ENCODE measurements at regions not wholly inside any gene's neighbourhood (a gene's known extent, or its start where the extent isn't known, plus 50 kb on each side); places are given as distances from the start of the nearest gene placed in this dataset.

GRCh38 chr12:91397866-91398532 is 215.4 kb upstream of the DCN start:
- Mint-ChIP-seq H3K9me3 (no peaks in the 10 kb centered on the region), H3K4me3 (no peak overlapping the region), H3K27me3 (peaks cover 0 to 3% of the 10 kb centered on the region in 2 donors), H3K27ac (no peak overlapping the region), H3K36me3 (no peaks in the 10 kb centered on the region), H3K4me1 (no peaks in the 10 kb centered on the region)
- no CpG with 5 or more reads among the region's 4 CpGs for WGBS (ENCODE audit: insufficient coverage)
- no peaks in the 10 kb centered on the region for H3K36me3 ChIP-seq (ENCODE audit: control insufficient read depth in 2 of 2, extremely low read depth in 1 of 2, insufficient read depth in 1 of 2, low read length in 1 of 2)
- ATAC-seq (replicated peaks in 1 of 4): no peak
- H3K27me3 ChIP-seq (replicated peaks in 1 of 2; ENCODE audit: control insufficient read depth in 2 of 2, extremely low read depth in 1 of 2, insufficient read depth in 2 of 2, low read length in 1 of 2): peaks cover 0 to 3% of the 10 kb centered on the region in 2 experiments
- POLR2A ChIA-PET: interaction anchor here in 1 of 2 donors (0.6 kb wide), 1 partner anchor 755 kb away, joined by 4 read pairs; no protein-coding TSS in a partner anchor
- H3K4me3 ChIP-seq (ENCODE audit: control insufficient read depth in 1 of 2, extremely low read depth in 1 of 2, low read length in 1 of 2): no peak overlapping the region
- H3K27ac ChIP-seq (ENCODE audit: low read length): no peak overlapping the region
- no peaks in the 10 kb centered on the region for H3K4me1 ChIP-seq (ENCODE audit: control insufficient read depth in 1 of 2, extremely low read depth in 1 of 2, insufficient read depth in 2 of 2, low read length in 2 of 2)
- DNase-seq: no peak
- CTCF ChIA-PET: interaction anchor here in 1 of 2 donors (0.6 kb wide), 1 partner anchor 46 kb away, joined by 6 read pairs; no protein-coding TSS in a partner anchor
- no peaks in the 10 kb centered on the region for H3K9me3 ChIP-seq

GRCh38 chr12:91396293-91396692 is 213.7 kb upstream of the DCN start:
- Histone ChIP-seq H3K4me1 (ENCODE audit: control insufficient read depth in 1 of 2, extremely low read depth in 1 of 2, insufficient read depth in 2 of 2, low read length in 2 of 2) (no peaks in the 10 kb centered on the region), H3K9me3 (no peaks in the 10 kb centered on the region), H3K36me3 (ENCODE audit: control insufficient read depth in 2 of 2, extremely low read depth in 1 of 2, insufficient read depth in 1 of 2, low read length in 1 of 2) (no peaks in the 10 kb centered on the region), H3K27ac (ENCODE audit: low read length) (no peak overlapping the region), H3K27me3 (replicated peaks in 1 of 2; ENCODE audit: control insufficient read depth in 2 of 2, extremely low read depth in 1 of 2, insufficient read depth in 2 of 2, low read length in 1 of 2) (peaks cover 0 to 3% of the 10 kb centered on the region in 2 experiments), H3K4me3 (ENCODE audit: control insufficient read depth in 1 of 2, extremely low read depth in 1 of 2, low read length in 1 of 2) (no peak overlapping the region)
- ChIA-PET CTCF (interaction anchor here in 1 of 2 donors (1.4 kb wide), 1 partner anchor 14 kb away, joined by 3 read pairs; no protein-coding TSS in a partner anchor), POLR2A (interaction anchor here (0.6 kb wide), 2 partner anchors 601 to 803 kb away, joined by 3 read pairs; no protein-coding TSS in a partner anchor)
- Mint-ChIP-seq H3K9me3 (peaks cover 0 to 4% (median 0%) of the 10 kb centered on the region in 3 donors), H3K27me3 (peaks cover 0 to 3% of the 10 kb centered on the region in 2 donors), H3K36me3 (no peaks in the 10 kb centered on the region), H3K4me1 (no peaks in the 10 kb centered on the region), H3K4me3 (no peak overlapping the region), H3K27ac (no peak overlapping the region)
- no peak for DNase-seq
- no peak for ATAC-seq (replicated peaks in 1 of 4)

GRCh38 chr12:91395628-91396135 is 213.1 kb upstream of the DCN start:
- CTCF ChIA-PET: no interaction called here
- Mint-ChIP-seq H3K4me1 (no peaks in the 10 kb centered on the region), H3K36me3 (no peaks in the 10 kb centered on the region), H3K9me3 (peaks cover 0 to 4% (median 3%) of the 10 kb centered on the region in 3 donors), H3K27me3 (peaks cover 0 to 3% of the 10 kb centered on the region in 2 donors), H3K4me3 (no peak overlapping the region), H3K27ac (no peak overlapping the region)
- Histone ChIP-seq H3K27ac (ENCODE audit: low read length) (no peak overlapping the region), H3K4me1 (ENCODE audit: control insufficient read depth in 1 of 2, extremely low read depth in 1 of 2, insufficient read depth in 2 of 2, low read length in 2 of 2) (no peaks in the 10 kb centered on the region), H3K36me3 (ENCODE audit: control insufficient read depth in 2 of 2, extremely low read depth in 1 of 2, insufficient read depth in 1 of 2, low read length in 1 of 2) (no peaks in the 10 kb centered on the region), H3K4me3 (ENCODE audit: control insufficient read depth in 1 of 2, extremely low read depth in 1 of 2, low read length in 1 of 2) (no peak overlapping the region), H3K9me3 (no peaks in the 10 kb centered on the region), H3K27me3 (replicated peaks in 1 of 2; ENCODE audit: control insufficient read depth in 2 of 2, extremely low read depth in 1 of 2, insufficient read depth in 2 of 2, low read length in 1 of 2) (peaks cover 0 to 3% of the 10 kb centered on the region in 2 experiments)
- ATAC-seq (replicated peaks in 1 of 4): no peak
- DNase-seq: no peak
- 92% methylated on average over 3 of the region's 5 CpGs for WGBS (ENCODE audit: insufficient coverage)
- POLR2A ChIA-PET: no interaction called here

- ChIA-PET POLR2A (no interaction called here), CTCF (interaction anchor here (0.9 to 1.5 kb wide), 2 partner anchors 12 kb away, joined by 3 to 4 read pairs; no protein-coding TSS in a partner anchor)
- Histone ChIP-seq H3K4me3 (ENCODE audit: control insufficient read depth in 1 of 2, extremely low read depth in 1 of 2, low read length in 1 of 2) (no peak overlapping the region), H3K36me3 (ENCODE audit: control insufficient read depth in 2 of 2, extremely low read depth in 1 of 2, insufficient read depth in 1 of 2, low read length in 1 of 2) (no peaks in the 10 kb centered on the region), H3K27me3 (replicated peaks in 1 of 2; ENCODE audit: control insufficient read depth in 2 of 2, extremely low read depth in 1 of 2, insufficient read depth in 2 of 2, low read length in 1 of 2) (peaks cover 0 to 3% of the 10 kb centered on the region in 2 experiments), H3K4me1 (ENCODE audit: control insufficient read depth in 1 of 2, extremely low read depth in 1 of 2, insufficient read depth in 2 of 2, low read length in 2 of 2) (no peaks in the 10 kb centered on the region), H3K9me3 (no peaks in the 10 kb centered on the region), H3K27ac (ENCODE audit: low read length) (no peak overlapping the region)
- H3K9me3 Mint-ChIP-seq: peaks cover 0 to 8% (median 4%) of the 10 kb centered on the region in 3 donors
- H3K27ac Mint-ChIP-seq: no peak overlapping the region
- no peaks in the 10 kb centered on the region for H3K4me1 Mint-ChIP-seq
- no peak for DNase-seq
- no peak for ATAC-seq (replicated peaks in 1 of 4)
- peaks cover 0 to 3% of the 10 kb centered on the region in 2 donors for H3K27me3 Mint-ChIP-seq
- WGBS (ENCODE audit: insufficient coverage): 88% methylated on average over 1 of the region's 1 CpG
- H3K4me3 Mint-ChIP-seq: no peak overlapping the region
- no peaks in the 10 kb centered on the region for H3K36me3 Mint-ChIP-seq
Observed at GRCh38 chr12:91394903-91395302, 212.3 kb upstream of the DCN start.

GRCh38 chr12:91388573-91388972 is 206.0 kb upstream of the DCN start:
- no peaks in the 10 kb centered on the region for H3K36me3 Mint-ChIP-seq

GRCh38 chr12:91387461-91388134 is 205.0 kb upstream of the DCN start:
- CTCF ChIA-PET: interaction anchor here (0.7 to 1.1 kb wide), 6 partner anchors 11 to 1184 kb away, joined by 3 to 4 read pairs (median 3); no protein-coding TSS in a partner anchor
- no peak overlapping the region for H3K27ac ChIP-seq (ENCODE audit: low read length)
- peaks cover 0 to 10% (median 4%) of the 10 kb centered on the region in 3 donors for H3K9me3 Mint-ChIP-seq

More at GRCh38 chr12:91388573-91388972, 206.0 kb upstream of the DCN start:
- ATAC-seq (replicated peaks in 1 of 4) (no peak), DNase-seq (no peak)
- Mint-ChIP-seq H3K27me3 (no peaks in the 10 kb centered on the region), H3K9me3 (peaks cover 0 to 10% (median 4%) of the 10 kb centered on the region in 3 donors), H3K4me1 (peaks cover 0 to 2% (median 0%) of the 10 kb centered on the region in 3 donors), H3K4me3 (no peak overlapping the region), H3K27ac (no peak overlapping the region)
- 63% methylated on average over 1 of the region's 1 CpG for WGBS (ENCODE audit: insufficient coverage)
- Histone ChIP-seq H3K36me3 (ENCODE audit: control insufficient read depth in 2 of 2, extremely low read depth in 1 of 2, insufficient read depth in 1 of 2, low read length in 1 of 2) (no peaks in the 10 kb centered on the region), H3K27ac (ENCODE audit: low read length) (no peak overlapping the region), H3K9me3 (no peaks in the 10 kb centered on the region), H3K27me3 (replicated peaks in 1 of 2; ENCODE audit: control insufficient read depth in 2 of 2, extremely low read depth in 1 of 2, insufficient read depth in 2 of 2, low read length in 1 of 2) (no peaks in the 10 kb centered on the region), H3K4me3 (ENCODE audit: control insufficient read depth in 1 of 2, extremely low read depth in 1 of 2, low read length in 1 of 2) (no peak overlapping the region), H3K4me1 (ENCODE audit: control insufficient read depth in 1 of 2, extremely low read depth in 1 of 2, insufficient read depth in 2 of 2, low read length in 2 of 2) (no peaks in the 10 kb centered on the region)
- ChIA-PET CTCF (interaction anchor here (0.6 to 0.7 kb wide), 2 partner anchors 570 to 1045 kb away, joined by 3 read pairs; no protein-coding TSS in a partner anchor), POLR2A (no interaction called here)

More at GRCh38 chr12:91387461-91388134, 205.0 kb upstream of the DCN start:
- peaks cover 0 to 2% (median 0%) of the 10 kb centered on the region in 3 donors for H3K4me1 Mint-ChIP-seq
- no peak overlapping the region for H3K4me3 Mint-ChIP-seq
- H3K36me3 Mint-ChIP-seq: no peaks in the 10 kb centered on the region
- no peaks in the 10 kb centered on the region for H3K27me3 ChIP-seq (replicated peaks in 1 of 2; ENCODE audit: control insufficient read depth in 2 of 2, extremely low read depth in 1 of 2, insufficient read depth in 2 of 2, low read length in 1 of 2)
- H3K4me1 ChIP-seq (ENCODE audit: control insufficient read depth in 1 of 2, extremely low read depth in 1 of 2, insufficient read depth in 2 of 2, low read length in 2 of 2): no peaks in the 10 kb centered on the region
- no peaks in the 10 kb centered on the region for H3K9me3 ChIP-seq
- H3K27me3 Mint-ChIP-seq: no peaks in the 10 kb centered on the region
- H3K36me3 ChIP-seq (ENCODE audit: control insufficient read depth in 2 of 2, extremely low read depth in 1 of 2, insufficient read depth in 1 of 2, low read length in 1 of 2): no peaks in the 10 kb centered on the region
- WGBS (ENCODE audit: insufficient coverage): no CpG with 5 or more reads among the region's 2 CpGs
- H3K4me3 ChIP-seq (ENCODE audit: control insufficient read depth in 1 of 2, extremely low read depth in 1 of 2, low read length in 1 of 2): no peak overlapping the region
- POLR2A ChIA-PET: interaction anchor here (0.6 kb wide), 4 partner anchors 285 to 1932 kb away, joined by 3 to 6 read pairs (median 3); no protein-coding TSS in a partner anchor
- DNase-seq (no peak), ATAC-seq (replicated peaks in 1 of 4) (no peak)
- no peak overlapping the region for H3K27ac Mint-ChIP-seq

Measured in T-cell (primary cell).